ENCODE measurements at regions not wholly inside any gene's neighbourhood (a gene's known extent, or its start where the extent isn't known, plus 50 kb on each side); places are given as distances from the start of the nearest gene placed in this dataset.

- DNase-seq, result no peak
These were observed 1451.2 kb downstream of the BRD1 start for GRCh38 chr22:48376428-48376827.

DNA sequence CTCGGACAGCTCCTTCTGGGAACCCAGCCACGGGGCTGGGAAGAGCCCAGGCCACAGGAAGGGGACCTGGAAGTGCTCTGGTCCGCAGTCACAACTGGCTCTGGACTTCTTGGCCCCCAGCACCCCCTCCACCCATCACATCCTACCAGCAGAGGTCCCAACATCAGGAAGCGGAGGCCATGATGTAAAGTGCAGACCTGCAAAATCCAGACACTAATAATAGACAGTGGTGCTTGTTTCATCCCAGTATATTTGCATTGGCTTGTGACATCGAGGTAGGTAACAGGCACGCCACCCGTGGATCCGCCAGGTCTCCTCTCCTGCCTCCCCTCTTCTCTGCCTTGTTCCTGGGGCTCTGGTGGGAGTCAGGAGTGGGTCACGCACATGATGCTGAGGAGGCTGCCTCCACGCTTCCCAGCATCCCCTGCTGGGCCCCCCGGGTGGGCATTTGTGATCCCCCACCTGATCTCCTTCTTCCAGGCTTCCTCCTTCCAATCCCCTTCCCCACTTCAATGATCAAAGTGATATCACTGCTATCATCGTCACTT is 1454.0 kb downstream of the BRD1 start:
- DNase-seq, result no peak

DNA sequence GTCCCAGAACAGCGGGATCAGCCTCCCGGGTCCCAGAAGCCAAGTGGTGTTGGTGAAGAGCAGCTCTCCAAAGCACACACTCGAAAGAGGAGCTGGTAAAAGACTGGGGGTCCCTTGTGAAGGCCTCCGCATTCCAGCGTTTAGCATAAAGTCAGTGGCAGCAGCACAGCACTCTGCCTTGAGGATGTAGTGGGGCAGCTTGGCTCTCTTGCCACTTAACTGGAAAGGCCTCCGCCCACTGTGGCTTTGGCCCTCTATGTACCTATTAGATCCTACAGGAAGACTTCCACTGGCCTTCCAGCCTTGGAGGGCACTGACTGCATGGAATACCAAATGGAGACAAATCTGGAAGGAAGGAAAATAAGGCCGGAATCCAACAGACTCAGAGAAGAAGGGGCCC is 1455.3 kb downstream of the BRD1 start:
- DNase-seq, result no peak

DNA sequence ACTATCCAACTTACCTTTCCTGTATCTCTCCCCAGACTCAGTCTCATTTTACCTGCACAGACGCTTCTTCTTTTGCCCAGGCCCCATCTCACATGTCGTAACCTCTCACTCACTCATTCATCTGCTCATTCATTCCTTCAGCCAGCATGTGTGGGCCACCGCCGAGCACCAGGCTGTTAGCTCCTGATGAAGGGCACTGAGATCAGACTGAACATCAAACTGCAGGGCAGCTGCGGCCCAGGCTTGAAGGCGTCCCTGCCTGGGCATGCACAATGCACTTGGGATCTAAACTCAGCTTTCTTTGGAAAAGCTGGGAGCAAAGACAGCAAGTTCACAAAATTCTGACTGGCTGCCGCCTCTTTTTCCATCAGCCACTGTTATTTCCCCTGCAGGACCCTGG is 1456.3 kb downstream of the BRD1 start:
- no peak for DNase-seq

DNA sequence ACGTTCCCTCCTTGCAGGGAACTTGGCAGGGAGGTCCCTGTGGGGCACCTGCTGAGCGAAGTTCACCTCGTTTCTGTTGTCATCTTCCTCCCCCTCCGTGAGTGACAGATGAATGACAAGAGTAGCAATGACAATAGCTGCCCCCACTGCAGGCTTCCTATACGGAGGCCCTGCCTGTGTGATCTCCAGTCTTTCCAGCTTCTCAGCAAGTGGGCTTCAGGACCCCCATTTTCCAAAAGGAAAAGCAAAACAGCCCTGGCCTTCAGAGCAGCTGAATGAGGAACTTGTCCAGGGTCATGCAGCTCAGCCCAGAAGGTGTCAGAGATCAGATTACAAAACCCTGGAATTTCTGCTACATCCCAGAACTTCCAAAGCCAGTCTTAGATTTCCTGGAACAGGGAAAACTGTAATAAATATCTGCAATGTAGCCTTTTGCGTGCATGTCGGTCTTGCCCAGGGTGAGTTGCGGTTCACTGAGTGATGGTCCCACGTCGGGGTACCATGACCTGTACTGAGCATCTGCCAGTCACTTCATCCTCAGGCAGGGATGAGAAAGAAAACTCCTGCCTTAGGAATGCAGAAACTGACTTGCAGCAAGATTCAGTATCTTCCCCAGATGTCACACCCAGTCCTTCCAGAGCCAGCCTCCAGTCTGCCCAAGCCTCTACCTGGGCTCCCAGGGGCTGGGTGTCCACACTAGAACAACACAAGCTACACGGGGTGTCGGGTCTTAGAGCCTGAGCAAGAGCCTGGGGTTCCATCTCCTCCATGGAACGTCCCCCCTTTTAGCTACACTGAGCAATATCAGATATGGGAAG is 1457.0 kb downstream of the BRD1 start:
- DNase-seq, result no peak

GRCh38 chr22:48369789-48370507 is 1457.7 kb downstream of the BRD1 start:
- no peak for DNase-seq

- no peak for DNase-seq
These were observed 1458.6 kb downstream of the BRD1 start for GRCh38 chr22:48368975-48369525.

DNA sequence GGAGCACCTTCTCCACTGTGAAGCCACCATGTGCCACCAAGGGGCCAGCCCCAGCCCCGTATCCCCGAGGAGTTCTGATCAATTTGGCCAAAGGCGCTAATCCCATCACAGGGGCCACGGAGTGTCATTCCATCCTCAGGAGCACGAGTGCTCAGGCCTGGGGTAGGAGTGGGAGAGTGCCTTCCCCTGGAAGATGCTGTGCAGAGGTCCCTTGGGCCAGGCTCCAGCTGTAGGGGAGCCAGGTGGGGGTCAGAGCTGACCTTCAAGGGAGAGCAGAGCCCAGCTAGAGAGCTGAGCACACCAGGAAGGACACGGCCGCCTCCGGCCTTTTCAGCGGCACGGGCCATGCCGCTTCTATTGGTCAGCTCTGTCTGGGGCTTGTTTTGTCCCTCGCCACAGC is 1459.9 kb downstream of the BRD1 start:
- no peak for DNase-seq

DNA sequence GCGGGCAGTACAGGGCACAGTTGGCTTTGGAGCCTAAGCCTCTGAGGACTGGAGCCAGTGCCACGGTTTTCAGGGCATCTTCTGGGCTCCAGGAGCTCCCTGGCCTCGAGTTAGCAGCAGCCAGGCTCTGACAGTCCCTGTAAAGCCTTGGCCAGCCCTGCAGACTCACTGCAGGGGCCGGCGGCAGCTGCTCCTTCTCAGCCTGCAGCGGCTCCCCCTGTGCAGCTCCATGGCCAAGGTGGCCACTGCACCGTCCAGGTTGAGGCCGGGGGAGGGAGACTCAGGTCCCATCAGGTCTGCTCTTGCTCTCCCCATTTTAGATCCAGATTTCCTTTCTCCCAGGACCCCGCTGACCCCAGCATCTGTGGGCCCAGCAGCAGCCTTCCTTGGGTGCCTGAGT is 1461.1 kb downstream of the BRD1 start:
- DNase-seq, result no peak

DNA sequence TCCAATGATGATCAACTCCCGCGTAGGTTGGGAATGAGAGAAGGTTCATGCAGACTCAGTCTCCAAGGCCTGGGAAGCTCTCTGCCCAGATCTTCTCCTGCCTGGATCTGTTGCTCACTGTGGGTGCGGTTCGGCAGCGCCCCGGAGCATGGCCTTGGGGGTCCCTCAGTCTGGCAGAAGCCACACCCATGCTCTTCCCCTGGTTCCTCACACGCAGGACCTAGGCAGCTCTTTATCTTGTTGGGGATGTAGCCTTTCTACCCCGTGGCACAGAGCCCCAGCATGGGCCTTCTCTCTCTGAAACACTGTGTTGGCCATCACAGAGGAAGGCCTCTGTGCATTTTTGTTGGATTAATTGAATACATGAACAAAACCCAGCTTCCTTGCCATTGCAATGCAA is 1461.6 kb downstream of the BRD1 start:
- DNase-seq, result no peak

DNA sequence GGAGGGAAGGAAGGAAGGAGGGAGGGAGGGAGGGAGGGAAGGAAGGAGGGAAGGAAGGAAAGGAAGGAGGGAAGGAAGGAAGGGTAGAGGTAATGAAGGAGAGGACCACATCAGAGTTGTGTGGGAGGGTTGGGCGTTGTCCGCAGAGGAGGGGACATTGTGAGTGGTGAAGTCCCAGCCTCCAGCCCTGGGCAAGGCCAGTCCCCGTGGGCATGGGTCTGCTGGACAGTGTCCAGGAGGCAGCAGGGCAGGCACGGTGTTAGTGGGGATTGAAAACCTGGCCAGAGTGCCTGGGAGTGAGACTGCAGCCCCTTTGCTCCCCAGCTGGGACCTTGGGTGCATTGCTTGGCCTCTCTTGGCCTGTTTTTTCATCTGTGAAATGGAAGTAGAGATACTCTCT is 1462.3 kb downstream of the BRD1 start:
- no peak for DNase-seq

GRCh38 chr22:48362721-48363404 is 1464.8 kb downstream of the BRD1 start:
- DNase-seq, result no peak

DNA sequence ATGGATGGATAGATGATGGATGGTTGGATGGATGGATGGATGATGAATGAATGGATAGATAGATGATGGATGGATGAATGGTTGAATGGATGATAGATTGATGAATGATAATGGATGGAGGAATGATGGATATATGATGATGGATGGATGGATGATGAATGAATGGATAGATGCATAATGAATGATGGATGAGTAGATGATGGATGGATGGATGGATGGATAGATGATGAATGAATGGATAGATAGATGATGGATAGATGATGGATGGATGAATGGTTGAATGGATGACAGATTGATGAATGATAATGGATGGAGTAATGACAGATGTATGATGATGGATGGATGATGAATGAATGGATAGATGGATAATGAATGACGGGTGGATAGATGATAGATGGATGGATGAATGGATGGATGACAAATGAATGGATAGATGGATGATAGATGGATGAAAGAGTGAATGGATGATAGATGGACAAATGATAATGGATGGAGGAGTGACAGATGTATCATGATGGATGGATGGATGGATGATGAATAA is 1466.5 kb downstream of the BRD1 start:
- DNase-seq, result no peak

DNA sequence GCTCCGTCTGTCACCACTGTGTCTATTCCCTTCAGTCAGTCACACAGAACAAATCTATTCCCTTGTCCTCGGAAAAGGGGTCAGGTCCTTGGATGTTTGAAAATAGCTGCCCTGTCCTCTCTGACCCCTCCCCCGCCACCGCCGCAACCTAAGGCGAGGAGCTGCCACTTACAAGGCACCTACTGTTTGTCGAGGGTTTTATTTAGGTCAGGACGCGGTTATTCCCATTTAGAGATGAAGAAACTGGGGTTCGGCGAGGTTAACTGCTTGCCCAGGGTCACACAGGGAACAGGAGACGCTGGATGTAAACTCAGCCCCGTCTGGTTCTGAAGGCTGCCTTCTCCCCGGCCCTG is 1468.1 kb downstream of the BRD1 start:
- no peak for DNase-seq

GRCh38 chr22:48358886-48359612 is 1468.6 kb downstream of the BRD1 start:
- DNase-seq, result no peak

DNA sequence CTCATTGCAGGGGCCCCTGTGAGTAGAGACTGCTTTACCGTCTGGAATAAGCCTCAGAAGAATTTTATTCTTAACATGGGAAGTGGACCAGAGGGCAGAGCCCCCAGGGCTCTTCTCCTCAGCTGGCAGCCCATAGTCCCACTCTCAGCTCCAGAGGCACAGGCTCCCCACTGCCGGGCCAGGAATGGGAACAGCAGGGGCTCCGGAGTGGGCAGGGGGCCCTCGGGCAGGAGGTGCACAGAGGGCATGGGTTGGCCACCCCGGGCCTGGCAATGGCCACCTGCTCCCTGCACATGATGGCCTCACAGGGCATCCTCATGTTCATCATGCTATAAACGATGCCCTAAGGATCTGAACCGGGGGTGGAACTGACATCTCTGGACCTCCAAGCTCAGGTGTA is 1469.7 kb downstream of the BRD1 start:
- DNase-seq, result no peak

- DNase-seq, result no peak
These were observed 1470.5 kb downstream of the BRD1 start for GRCh38 chr22:48357196-48357595.

DNA sequence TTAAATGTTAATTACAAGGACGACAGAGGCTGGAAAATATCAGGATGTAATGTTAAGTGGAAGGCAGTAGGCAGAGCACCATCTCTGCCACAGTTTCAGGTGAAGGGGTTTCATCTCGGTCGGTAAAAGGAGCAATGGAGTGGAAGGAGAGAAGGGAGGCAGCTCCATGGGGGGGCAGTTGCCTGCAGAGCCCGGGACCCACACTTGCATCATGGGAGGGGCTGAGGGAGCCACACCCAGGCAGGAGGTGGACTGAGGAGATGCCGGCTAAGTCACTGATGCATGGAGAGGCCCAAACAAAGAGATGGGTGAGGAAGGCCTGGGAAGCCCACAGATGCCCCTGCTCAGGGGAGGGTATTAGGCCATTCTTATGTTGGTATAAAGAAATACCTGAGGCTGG is 1470.9 kb downstream of the BRD1 start:
- no peak for DNase-seq

DNA sequence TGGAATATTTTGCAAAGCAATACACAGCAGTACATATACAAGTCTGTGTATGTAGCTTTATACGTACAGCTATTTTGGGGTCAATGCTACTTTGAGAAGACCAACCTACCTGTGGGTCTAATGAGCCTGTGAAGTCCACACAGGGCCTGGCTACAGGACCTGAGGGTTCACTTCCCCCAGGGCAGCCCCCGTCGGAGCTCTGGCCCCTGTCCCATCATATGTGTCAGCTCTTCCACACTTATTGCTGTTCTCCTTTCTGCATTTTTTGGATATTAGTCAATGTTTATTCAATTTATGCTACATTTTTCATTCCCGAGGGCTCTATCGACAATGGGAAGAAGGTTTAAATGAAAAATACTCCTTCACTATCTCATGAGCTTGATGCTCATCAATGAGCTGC is 1473.6 kb downstream of the BRD1 start:
- no peak for DNase-seq

GRCh38 chr22:48353116-48353947 is 1474.3 kb downstream of the BRD1 start:
- DNase-seq, result no peak

GRCh38 chr22:48352086-48352911 is 1475.4 kb downstream of the BRD1 start:
- DNase-seq, result no peak

All from activated naive CD4-positive, alpha-beta T cell treated with anti-CD3 and anti-CD28 coated beads, Interleukin-2, amount 50 U/mL, for 16 hours (primary cell).